Tibial nerve (tissue), 3 donors: ENCODE measurements at regions not wholly inside any gene's neighbourhood (a gene's known extent, or its start where the extent isn't known, plus 50 kb on each side); places are given as distances from the start of the nearest gene placed in this dataset.

ENCODE experiments used
- POLR2A ChIP-seq, 2 donors: fragments of 450-650 bp; IDR thresholded peaks; one replicate each; pipeline ENCODE4 v1.6.1; 2017; ENCODE audit warnings: antibody characterized with exemption in 2 of 2, mild to moderate bottlenecking in 2 of 2, moderate library complexity in 2 of 2
- TF ChIP-seq, protein P1 (sequence below), 5 experiments: fragments of 200-600 bp in 3 of 5; fragments of 450-650 bp in 2 of 5; sonication (generic) in 3 of 5; IDR thresholded peaks; one replicate each; pipeline ENCODE4 v1.5.1; 2016 to 2019; ENCODE audit warnings: antibody characterized with exemption in 5 of 5, mild to moderate bottlenecking in 3 of 5, moderate library complexity in 2 of 5

DNA sequence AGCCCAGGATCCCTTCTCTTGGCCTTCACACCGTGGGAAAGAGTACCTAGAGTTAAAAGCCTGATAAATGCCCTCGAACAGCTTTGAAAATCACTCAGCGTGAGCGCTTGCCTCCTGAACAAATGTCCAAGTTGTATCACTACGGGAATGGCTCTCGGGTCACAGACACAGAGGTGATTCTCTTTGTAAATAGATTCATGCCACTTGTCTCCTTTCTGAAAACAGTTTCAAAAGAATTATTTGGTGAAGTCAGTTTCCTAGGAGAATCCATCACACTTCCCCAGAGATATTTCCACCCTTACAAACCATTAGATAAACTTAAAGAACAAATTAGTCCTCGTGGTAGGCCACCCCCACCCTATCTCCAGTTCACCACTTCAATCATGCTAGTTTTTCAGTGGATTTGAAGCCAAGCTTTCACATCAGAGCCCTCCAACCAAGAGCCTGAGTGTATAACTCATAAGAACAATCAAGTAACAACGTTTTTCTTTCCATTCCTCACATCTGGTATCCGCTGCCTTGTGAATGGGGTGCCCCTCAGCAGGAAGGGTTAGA, 132.9 kb downstream of the SLC30A10 start:
- TF ChIP-seq, protein P1, sequence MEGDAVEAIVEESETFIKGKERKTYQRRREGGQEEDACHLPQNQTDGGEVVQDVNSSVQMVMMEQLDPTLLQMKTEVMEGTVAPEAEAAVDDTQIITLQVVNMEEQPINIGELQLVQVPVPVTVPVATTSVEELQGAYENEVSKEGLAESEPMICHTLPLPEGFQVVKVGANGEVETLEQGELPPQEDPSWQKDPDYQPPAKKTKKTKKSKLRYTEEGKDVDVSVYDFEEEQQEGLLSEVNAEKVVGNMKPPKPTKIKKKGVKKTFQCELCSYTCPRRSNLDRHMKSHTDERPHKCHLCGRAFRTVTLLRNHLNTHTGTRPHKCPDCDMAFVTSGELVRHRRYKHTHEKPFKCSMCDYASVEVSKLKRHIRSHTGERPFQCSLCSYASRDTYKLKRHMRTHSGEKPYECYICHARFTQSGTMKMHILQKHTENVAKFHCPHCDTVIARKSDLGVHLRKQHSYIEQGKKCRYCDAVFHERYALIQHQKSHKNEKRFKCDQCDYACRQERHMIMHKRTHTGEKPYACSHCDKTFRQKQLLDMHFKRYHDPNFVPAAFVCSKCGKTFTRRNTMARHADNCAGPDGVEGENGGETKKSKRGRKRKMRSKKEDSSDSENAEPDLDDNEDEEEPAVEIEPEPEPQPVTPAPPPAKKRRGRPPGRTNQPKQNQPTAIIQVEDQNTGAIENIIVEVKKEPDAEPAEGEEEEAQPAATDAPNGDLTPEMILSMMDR (IDR thresholded peaks at IDR 0.05): no peak
- TF ChIP-seq POLR2A (IDR thresholded peaks at IDR 0.05): no peak
